ENCODE measurements at regions not wholly inside any gene's neighbourhood (a gene's known extent, or its start where the extent isn't known, plus 50 kb on each side); places are given as distances from the start of the nearest gene placed in this dataset.

DNA sequence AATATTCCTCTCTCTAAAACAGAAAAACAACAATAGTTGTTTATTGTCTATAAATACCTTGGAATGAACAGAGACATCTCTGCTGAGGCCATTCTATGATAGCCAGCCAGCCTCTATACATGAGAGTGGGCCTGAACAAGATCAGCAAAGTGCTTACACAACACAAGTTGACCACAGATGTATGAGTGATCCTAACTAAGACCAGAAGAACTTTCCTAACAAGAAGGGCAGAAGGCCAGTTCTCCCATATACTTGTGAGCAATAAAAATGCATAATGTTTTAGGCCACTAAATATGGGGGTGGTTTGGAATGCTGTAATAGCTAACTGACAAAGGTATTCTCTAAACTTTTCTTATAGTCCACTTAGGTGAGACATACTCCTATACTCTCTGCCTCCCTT, 345.7 kb downstream of the SPATA31D1 start:
- no peak for DNase-seq (ENCODE audit: low read depth in 1 of 2, low spot score in 1 of 2)
- no peak for ATAC-seq
- no peak overlapping the region for H3K27ac ChIP-seq
- H3K4me3 ChIP-seq: no peak overlapping the region
- POLR2A ChIA-PET: no interaction called here
- H3K4me2 ChIP-seq: no peak overlapping the region
- TF ChIP-seq, protein P1, sequence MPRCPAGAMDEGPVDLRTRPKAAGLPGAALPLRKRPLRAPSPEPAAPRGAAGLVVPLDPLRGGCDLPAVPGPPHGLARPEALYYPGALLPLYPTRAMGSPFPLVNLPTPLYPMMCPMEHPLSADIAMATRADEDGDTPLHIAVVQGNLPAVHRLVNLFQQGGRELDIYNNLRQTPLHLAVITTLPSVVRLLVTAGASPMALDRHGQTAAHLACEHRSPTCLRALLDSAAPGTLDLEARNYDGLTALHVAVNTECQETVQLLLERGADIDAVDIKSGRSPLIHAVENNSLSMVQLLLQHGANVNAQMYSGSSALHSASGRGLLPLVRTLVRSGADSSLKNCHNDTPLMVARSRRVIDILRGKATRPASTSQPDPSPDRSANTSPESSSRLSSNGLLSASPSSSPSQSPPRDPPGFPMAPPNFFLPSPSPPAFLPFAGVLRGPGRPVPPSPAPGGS (IDR thresholded peaks at IDR 0.05): no peak
- TF ChIP-seq HDAC2 (IDR thresholded peaks at IDR 0.05) (no peak), JUN (IDR thresholded peaks at IDR 0.05) (no peak), HEYL (CRISPR knock-in tag; IDR thresholded peaks at IDR 0.05) (no peak), RNF2 (IDR thresholded peaks at IDR 0.05; ENCODE audit: borderline replicate concordance, low read depth) (no peak), ZSCAN20 (CRISPR knock-in tag; IDR thresholded peaks at IDR 0.05) (no peak), ZC3H11A (IDR thresholded peaks at IDR 0.05) (no peak), SMC3 (IDR thresholded peaks at IDR 0.05) (no peak), POLR2A (IDR thresholded peaks at IDR 0.05; ENCODE audit: low read length) (no peak), FOXS1 (CRISPR knock-in tag; IDR thresholded peaks at IDR 0.05) (no peak), FOSL2 (IDR thresholded peaks at IDR 0.05) (no peak), FOSL2 (CRISPR knock-in tag; IDR thresholded peaks at IDR 0.05) (no peak), ZNF302 (CRISPR knock-in tag; IDR thresholded peaks at IDR 0.05) (no peak), NPAS2 (CRISPR knock-in tag; IDR thresholded peaks at IDR 0.05; ENCODE audit: borderline replicate concordance) (no peak)
- TF ChIP-seq, protein P2, sequence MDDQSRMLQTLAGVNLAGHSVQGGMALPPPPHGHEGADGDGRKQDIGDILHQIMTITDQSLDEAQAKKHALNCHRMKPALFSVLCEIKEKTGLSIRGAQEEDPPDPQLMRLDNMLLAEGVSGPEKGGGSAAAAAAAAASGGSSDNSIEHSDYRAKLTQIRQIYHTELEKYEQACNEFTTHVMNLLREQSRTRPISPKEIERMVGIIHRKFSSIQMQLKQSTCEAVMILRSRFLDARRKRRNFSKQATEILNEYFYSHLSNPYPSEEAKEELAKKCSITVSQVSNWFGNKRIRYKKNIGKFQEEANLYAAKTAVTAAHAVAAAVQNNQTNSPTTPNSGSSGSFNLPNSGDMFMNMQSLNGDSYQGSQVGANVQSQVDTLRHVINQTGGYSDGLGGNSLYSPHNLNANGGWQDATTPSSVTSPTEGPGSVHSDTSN (IDR thresholded peaks at IDR 0.05): no peak
- TF ChIP-seq, protein P3, sequence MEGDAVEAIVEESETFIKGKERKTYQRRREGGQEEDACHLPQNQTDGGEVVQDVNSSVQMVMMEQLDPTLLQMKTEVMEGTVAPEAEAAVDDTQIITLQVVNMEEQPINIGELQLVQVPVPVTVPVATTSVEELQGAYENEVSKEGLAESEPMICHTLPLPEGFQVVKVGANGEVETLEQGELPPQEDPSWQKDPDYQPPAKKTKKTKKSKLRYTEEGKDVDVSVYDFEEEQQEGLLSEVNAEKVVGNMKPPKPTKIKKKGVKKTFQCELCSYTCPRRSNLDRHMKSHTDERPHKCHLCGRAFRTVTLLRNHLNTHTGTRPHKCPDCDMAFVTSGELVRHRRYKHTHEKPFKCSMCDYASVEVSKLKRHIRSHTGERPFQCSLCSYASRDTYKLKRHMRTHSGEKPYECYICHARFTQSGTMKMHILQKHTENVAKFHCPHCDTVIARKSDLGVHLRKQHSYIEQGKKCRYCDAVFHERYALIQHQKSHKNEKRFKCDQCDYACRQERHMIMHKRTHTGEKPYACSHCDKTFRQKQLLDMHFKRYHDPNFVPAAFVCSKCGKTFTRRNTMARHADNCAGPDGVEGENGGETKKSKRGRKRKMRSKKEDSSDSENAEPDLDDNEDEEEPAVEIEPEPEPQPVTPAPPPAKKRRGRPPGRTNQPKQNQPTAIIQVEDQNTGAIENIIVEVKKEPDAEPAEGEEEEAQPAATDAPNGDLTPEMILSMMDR (IDR thresholded peaks at IDR 0.05): no peak
- TF ChIP-seq, protein P4, sequence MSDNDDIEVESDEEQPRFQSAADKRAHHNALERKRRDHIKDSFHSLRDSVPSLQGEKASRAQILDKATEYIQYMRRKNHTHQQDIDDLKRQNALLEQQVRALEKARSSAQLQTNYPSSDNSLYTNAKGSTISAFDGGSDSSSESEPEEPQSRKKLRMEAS (IDR thresholded peaks at IDR 0.05): no peak
- TF ChIP-seq, protein P5, sequence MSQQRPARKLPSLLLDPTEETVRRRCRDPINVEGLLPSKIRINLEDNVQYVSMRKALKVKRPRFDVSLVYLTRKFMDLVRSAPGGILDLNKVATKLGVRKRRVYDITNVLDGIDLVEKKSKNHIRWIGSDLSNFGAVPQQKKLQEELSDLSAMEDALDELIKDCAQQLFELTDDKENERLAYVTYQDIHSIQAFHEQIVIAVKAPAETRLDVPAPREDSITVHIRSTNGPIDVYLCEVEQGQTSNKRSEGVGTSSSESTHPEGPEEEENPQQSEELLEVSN (IDR thresholded peaks at IDR 0.05; ENCODE audit: borderline replicate concordance, low read depth): no peak
- CTCF ChIA-PET: no interaction called here
- peaks cover 21% of the 10 kb centered on the region for H3K4me1 ChIP-seq
- FAIRE-seq: no peak
- no peaks in the 10 kb centered on the region for H3K9me3 ChIP-seq

DNA sequence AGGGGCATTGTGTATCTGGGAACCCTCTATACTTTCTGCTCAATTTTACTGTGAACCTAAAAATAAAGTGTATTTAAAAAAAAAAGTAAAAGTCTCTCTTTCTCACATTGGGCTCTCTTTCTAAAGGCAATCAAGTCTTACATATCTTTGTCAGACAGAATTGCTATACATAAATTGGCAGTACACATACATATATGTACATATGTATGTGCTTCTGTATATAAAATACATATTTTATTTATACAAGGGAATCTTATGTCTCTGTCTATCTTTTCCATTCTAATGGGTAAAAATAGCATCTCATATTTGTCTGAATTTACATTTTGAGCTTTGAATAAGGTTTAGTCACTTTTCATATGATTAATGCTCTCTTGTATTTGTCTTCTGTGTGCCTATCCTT, 348.8 kb downstream of the SPATA31D1 start:
- TF ChIP-seq TP53 (CRISPR knock-in tag; IDR thresholded peaks at IDR 0.05) (no peak), FOSL2 (IDR thresholded peaks at IDR 0.05) (no peak), FOSL2 (CRISPR knock-in tag; IDR thresholded peaks at IDR 0.05) (no peak), ESRRA (IDR thresholded peaks at IDR 0.05; ENCODE audit: borderline replicate concordance, low read length) (no peak), RAD21 (conservative IDR thresholded peaks at IDR 0.05 in 1 of 2, IDR thresholded peaks at IDR 0.05 in 1 of 2) (no peak), HEYL (CRISPR knock-in tag; IDR thresholded peaks at IDR 0.05) (no peak), RFX5 (IDR thresholded peaks at IDR 0.05) (no peak), POLR2AphosphoS2 (conservative IDR thresholded peaks at IDR 0.05; ENCODE audit: low read length) (no peak)
- TF ChIP-seq, protein P2 (IDR thresholded peaks at IDR 0.05): no peak
- TF ChIP-seq, protein P6, sequence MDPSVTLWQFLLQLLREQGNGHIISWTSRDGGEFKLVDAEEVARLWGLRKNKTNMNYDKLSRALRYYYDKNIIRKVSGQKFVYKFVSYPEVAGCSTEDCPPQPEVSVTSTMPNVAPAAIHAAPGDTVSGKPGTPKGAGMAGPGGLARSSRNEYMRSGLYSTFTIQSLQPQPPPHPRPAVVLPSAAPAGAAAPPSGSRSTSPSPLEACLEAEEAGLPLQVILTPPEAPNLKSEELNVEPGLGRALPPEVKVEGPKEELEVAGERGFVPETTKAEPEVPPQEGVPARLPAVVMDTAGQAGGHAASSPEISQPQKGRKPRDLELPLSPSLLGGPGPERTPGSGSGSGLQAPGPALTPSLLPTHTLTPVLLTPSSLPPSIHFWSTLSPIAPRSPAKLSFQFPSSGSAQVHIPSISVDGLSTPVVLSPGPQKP (IDR thresholded peaks at IDR 0.05; ENCODE audit: low read depth, low read length): no peak
- H3K4me2 ChIP-seq: no peak overlapping the region
- DNase-seq (ENCODE audit: low read depth in 1 of 2, low spot score in 1 of 2) (no peak), ATAC-seq (no peak), FAIRE-seq (no peak)
- no peaks in the 10 kb centered on the region for H3K9me3 ChIP-seq
- H3K4me3 ChIP-seq: no peak overlapping the region
- H3K4me1 ChIP-seq: peaks cover 10% of the 10 kb centered on the region
- no peak overlapping the region for H3K27ac ChIP-seq
- CTCF ChIA-PET: no interaction called here
- POLR2A ChIA-PET: no interaction called here

All from A549 (cell line).